PFSK-1 (cell line): ENCODE measurements at regions not wholly inside any gene's neighbourhood (a gene's known extent, or its start where the extent isn't known, plus 50 kb on each side); places are given as distances from the start of the nearest gene placed in this dataset.

Experiments used
- FOXP2 ChIP-seq: optimal IDR thresholded peaks from 2 replicates; pipeline ENCODE3; 2011; ENCODE audit warnings: borderline replicate concordance, control low read depth, inconsistent platforms; ENCODE audit not compliant: insufficient read depth; ENCODE audit errors: extremely low read length, extremely low read depth
- POLR2AphosphoS5 ChIP-seq: IDR thresholded peaks from 2 replicates; pipeline ENCODE4 v1.6.1; 2012; ENCODE audit warnings: low read depth, mild to moderate bottlenecking, control low read depth, low read length, moderate library complexity
- SIN3A ChIP-seq: IDR thresholded peaks from 2 replicates; pipeline ENCODE4 v1.6.1; 2012; ENCODE audit warnings: mild to moderate bottlenecking, low read length, moderate library complexity, borderline replicate concordance; ENCODE audit not compliant: insufficient read depth
- TAF1 ChIP-seq: IDR thresholded peaks from 2 replicates; pipeline ENCODE4 v1.6.1; 2012; ENCODE audit warnings: low read length, control low read depth, borderline replicate concordance; ENCODE audit not compliant: insufficient read depth
- TF ChIP-seq, protein P1 (sequence below), 2 experiments: IDR thresholded peaks; 2 replicates each; pipeline versions ENCODE4 v1.6.1 to v1.8.0; 2011 to 2012; ENCODE audit warnings: low read depth in 2 of 2, low read length in 2 of 2, control low read depth in 1 of 2, inconsistent platforms in 1 of 2, mild to moderate bottlenecking in 1 of 2, moderate library complexity in 1 of 2; ENCODE audit not compliant: insufficient read depth in 1 of 2

DNA sequence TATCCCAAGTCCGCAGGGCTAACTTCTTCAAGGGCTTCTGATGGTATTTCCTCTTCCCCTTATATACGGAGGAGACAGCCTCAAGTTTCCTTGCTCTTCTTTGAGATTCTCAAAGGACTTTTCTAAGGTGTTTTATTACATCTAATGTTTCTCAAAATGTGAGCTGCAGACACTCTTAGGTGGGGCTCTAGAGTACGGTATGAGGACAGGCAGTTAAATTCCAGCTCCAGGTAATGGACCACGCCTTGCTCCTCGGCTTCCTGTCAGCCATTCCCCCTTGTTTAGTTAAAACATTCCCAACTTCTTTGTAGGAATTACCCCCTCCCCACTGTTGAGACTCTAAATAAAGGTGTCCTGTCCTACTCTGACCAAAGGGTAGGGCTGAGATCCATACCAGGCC, 131.9 kb downstream of the IRS1 start:
- TF ChIP-seq POLR2AphosphoS5 (no peak), TAF1 (no peak), SIN3A (no peak), FOXP2 (no peak)
- TF ChIP-seq, protein P1, sequence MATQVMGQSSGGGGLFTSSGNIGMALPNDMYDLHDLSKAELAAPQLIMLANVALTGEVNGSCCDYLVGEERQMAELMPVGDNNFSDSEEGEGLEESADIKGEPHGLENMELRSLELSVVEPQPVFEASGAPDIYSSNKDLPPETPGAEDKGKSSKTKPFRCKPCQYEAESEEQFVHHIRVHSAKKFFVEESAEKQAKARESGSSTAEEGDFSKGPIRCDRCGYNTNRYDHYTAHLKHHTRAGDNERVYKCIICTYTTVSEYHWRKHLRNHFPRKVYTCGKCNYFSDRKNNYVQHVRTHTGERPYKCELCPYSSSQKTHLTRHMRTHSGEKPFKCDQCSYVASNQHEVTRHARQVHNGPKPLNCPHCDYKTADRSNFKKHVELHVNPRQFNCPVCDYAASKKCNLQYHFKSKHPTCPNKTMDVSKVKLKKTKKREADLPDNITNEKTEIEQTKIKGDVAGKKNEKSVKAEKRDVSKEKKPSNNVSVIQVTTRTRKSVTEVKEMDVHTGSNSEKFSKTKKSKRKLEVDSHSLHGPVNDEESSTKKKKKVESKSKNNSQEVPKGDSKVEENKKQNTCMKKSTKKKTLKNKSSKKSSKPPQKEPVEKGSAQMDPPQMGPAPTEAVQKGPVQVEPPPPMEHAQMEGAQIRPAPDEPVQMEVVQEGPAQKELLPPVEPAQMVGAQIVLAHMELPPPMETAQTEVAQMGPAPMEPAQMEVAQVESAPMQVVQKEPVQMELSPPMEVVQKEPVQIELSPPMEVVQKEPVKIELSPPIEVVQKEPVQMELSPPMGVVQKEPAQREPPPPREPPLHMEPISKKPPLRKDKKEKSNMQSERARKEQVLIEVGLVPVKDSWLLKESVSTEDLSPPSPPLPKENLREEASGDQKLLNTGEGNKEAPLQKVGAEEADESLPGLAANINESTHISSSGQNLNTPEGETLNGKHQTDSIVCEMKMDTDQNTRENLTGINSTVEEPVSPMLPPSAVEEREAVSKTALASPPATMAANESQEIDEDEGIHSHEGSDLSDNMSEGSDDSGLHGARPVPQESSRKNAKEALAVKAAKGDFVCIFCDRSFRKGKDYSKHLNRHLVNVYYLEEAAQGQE (IDR thresholded peaks at IDR 0.05; ENCODE audit: insufficient read depth in 1 of 2, low read depth in 2 of 2, low read length in 2 of 2), result no peak
